ENCODE measurements at regions not wholly inside any gene's neighbourhood (a gene's known extent, or its start where the extent isn't known, plus 50 kb on each side); places are given as distances from the start of the nearest gene placed in this dataset.

GRCh38 chr21:15431053-15431452 is 298.7 kb upstream of the USP25 start:
- TF ChIP-seq CTCF (IDR thresholded peaks at IDR 0.05; ENCODE audit: borderline replicate concordance, extremely low read depth, low read length, poor library complexity, severe bottlenecking), result no peak
- no peak for TF ChIP-seq EZH2 (IDR thresholded peaks at IDR 0.05; ENCODE audit: borderline replicate concordance, low read depth, low read length, severe bottlenecking)

All from DND-41 (cell line).